Suppressor macrophage treated with lipopolysaccharide for 1 hour (primary cell): ENCODE measurements at regions not wholly inside any gene's neighbourhood (a gene's known extent, or its start where the extent isn't known, plus 50 kb on each side); places are given as distances from the start of the nearest gene placed in this dataset.
"Not testable (repeated sequence)": the region's sequence is repeated elsewhere in the genome, so short reads cannot be mapped to it uniquely, and the experiment has no call there.

Experiments used
- DNase-seq, 3 donors: peaks; one replicate each; pipeline ENCODE4 v3.0.0-alpha.2; 2020 to 2022

- DNase-seq, result no peak
Observed at GRCh38 chr11:126149759-126150625, 61.5 kb downstream of the RPUSD4 start.

GRCh38 chr11:126148317-126148716 is 63.1 kb downstream of the RPUSD4 start:
- no peak for DNase-seq

GRCh38 chr11:126147208-126148111 is 64.0 kb downstream of the RPUSD4 start:
- no peak for DNase-seq

GRCh38 chr11:126146454-126147192 is 64.8 kb downstream of the RPUSD4 start:
- DNase-seq, result no peak

GRCh38 chr11:126145954-126146353 is 65.5 kb downstream of the RPUSD4 start:
- DNase-seq, result no peak

GRCh38 chr11:126143491-126143890 is 68.0 kb downstream of the RPUSD4 start:
- DNase-seq, result not testable (repeated sequence)

- no peak for DNase-seq
Observed at GRCh38 chr11:126140926-126141280, 70.5 kb downstream of the RPUSD4 start.

GRCh38 chr11:126140201-126140925 is 71.1 kb downstream of the RPUSD4 start:
- no peak for DNase-seq

- peak; percentile 30 to 64 (median 62) for DNase-seq
Observed at GRCh38 chr11:126139111-126140091, 72.0 kb downstream of the RPUSD4 start.

GRCh38 chr11:126138636-126139035 is 72.8 kb downstream of the RPUSD4 start:
- DNase-seq, result no peak

- DNase-seq, result no peak
Observed at GRCh38 chr11:126137136-126137535, 74.3 kb downstream of the RPUSD4 start.

- no peak for DNase-seq
Observed at GRCh38 chr11:126136507-126136906, 73.8 kb upstream of the CDON start.

GRCh38 chr11:126135235-126136176 is 72.8 kb upstream of the CDON start:
- DNase-seq, result no peak

GRCh38 chr11:126134461-126135155 is 71.9 kb upstream of the CDON start:
- DNase-seq, result no peak

GRCh38 chr11:126133901-126134300 is 71.2 kb upstream of the CDON start:
- no peak for DNase-seq

- DNase-seq, result no peak
Observed at GRCh38 chr11:126132319-126132718, 69.7 kb upstream of the CDON start.

GRCh38 chr11:126130781-126131180 is 68.1 kb upstream of the CDON start:
- not testable (repeated sequence) for DNase-seq

- DNase-seq, result no peak
Observed at GRCh38 chr11:126129727-126130671, 67.3 kb upstream of the CDON start.
